ENCODE measurements at regions not wholly inside any gene's neighbourhood (a gene's known extent, or its start where the extent isn't known, plus 50 kb on each side); places are given as distances from the start of the nearest gene placed in this dataset.
"Not testable (repeated sequence)": the region's sequence is repeated elsewhere in the genome, so short reads cannot be mapped to it uniquely, and the experiment has no call there.

DNA sequence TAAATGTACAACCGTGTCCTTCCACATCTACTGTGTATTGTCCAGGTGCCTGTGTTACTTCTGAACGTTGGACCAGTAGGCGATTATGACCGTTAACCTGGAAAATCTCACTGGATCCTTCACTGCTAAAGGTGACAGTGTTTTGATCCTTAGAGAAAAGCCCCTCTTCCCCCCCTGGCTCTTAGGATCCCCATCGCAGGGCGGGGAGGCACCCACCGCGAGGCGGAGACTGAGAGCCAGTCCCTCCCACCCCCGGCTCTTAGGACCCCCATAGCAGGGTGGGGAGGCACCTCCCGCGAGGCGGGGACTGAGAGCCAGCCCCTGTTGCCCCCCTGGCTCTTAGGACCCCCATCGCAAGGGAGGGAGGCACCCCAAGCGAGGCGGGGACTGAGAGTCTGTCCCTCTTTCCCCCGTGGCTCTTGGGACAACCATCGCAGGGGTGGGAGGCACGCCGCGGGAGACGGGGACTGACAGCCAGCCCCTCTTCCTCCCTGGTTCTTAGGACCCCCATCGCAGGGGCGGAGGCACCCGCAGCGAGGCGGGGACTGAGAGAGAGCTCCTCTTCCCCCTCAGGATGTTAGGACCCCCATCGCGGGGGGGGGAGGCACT lies 194.3 kb upstream of the PZP start:
- H2AFZ ChIP-seq (ENCODE audit: low read length); FAIRE-seq; H4K8ac ChIP-seq (ENCODE audit: extremely low read depth, insufficient read depth, low read length); H4K91ac ChIP-seq (replicated peaks; ENCODE audit: insufficient read length, low read length); H3K4me1 ChIP-seq (replicated peaks in 1 of 4; ENCODE audit: control insufficient read depth in 3 of 4, insufficient read depth in 4 of 4, low read length in 3 of 4); H3K23ac ChIP-seq (ENCODE audit: insufficient read length); H2BK5ac ChIP-seq (ENCODE audit: low read depth, low read length); H3K27ac ChIP-seq (ENCODE audit: low read depth, low read length); H3K79me2 ChIP-seq (ENCODE audit: control insufficient read depth in 1 of 2, insufficient read depth in 2 of 2, low read length in 2 of 2); H4K20me1 ChIP-seq (replicated peaks in 1 of 2; ENCODE audit: control insufficient read depth in 1 of 2, insufficient read depth in 2 of 2, low read length in 2 of 2); H3K79me1 ChIP-seq (ENCODE audit: low read depth, low read length); H3K9me3 ChIP-seq (ENCODE audit: insufficient read depth in 2 of 2, low read depth in 1 of 2, low read length in 1 of 2); POLR2A ChIA-PET (ENCODE audit: partially characterized antibody); H2BK15ac ChIP-seq (ENCODE audit: low read length); H2BK120ac ChIP-seq (replicated peaks; ENCODE audit: low read depth, low read length); H3K36me3 ChIP-seq (ENCODE audit: control insufficient read depth in 2 of 4, insufficient read depth in 4 of 4, low read length in 3 of 4); H3K14ac ChIP-seq (ENCODE audit: insufficient read length); H3K27me3 ChIP-seq (replicated peaks in 1 of 4; ENCODE audit: control insufficient read depth in 3 of 4, extremely low read depth in 1 of 4, insufficient read depth in 3 of 4, low read length in 3 of 4); DNase-seq (ENCODE audit: low read depth in 1 of 2, low spot score in 2 of 2); H3K23me2 ChIP-seq (ENCODE audit: low read depth, low read length); H4K5ac ChIP-seq (ENCODE audit: insufficient read length, low read depth, low read length); H3K56ac ChIP-seq (replicated peaks; ENCODE audit: insufficient read length, low read depth, low read length); H2BK20ac ChIP-seq (ENCODE audit: low read length); H3K4ac ChIP-seq (replicated peaks; ENCODE audit: insufficient read length, low read depth, low read length); H2AK5ac ChIP-seq (ENCODE audit: low read depth, low read length); H3K18ac ChIP-seq (ENCODE audit: extremely low read depth, low read length); CTCF ChIA-PET (ENCODE audit: partially characterized antibody); H3K9ac ChIP-seq (replicated peaks in 1 of 4; ENCODE audit: extremely low read depth in 1 of 4, low read depth in 3 of 4, low read length in 3 of 4); H2BK12ac ChIP-seq (ENCODE audit: low read depth, low read length); H3K4me2 ChIP-seq (ENCODE audit: insufficient read depth in 1 of 2, low read depth in 2 of 2, low read length in 2 of 2): not testable (repeated sequence)
- WGBS, 2 experiments (ENCODE audit: extremely low coverage in 1 of 2, insufficient coverage in 1 of 2, insufficient read length in 1 of 2, insufficient replicate concordance in 2 of 2, low coverage in 1 of 2, low lambda C conversion rate in 2 of 2, missing lambda C conversion rate in 1 of 2), result 76% methylated on average over 4 of the region's 29 CpGs; no CpG with 5 or more reads in 1 of the 2 experiments
- 0 out of 8 replicates have a peak overlapping the region, but pooled peaks of 1 of the 4 experiments have one; percentile 39 for H3K4me3 ChIP-seq (ENCODE audit: extremely low read depth in 1 of 4, insufficient read depth in 2 of 4, low read depth in 3 of 4, low read length in 4 of 4)

GRCh38 chr12:9396367-9396766 lies 188.2 kb upstream of the PZP start:
- H4K5ac ChIP-seq (ENCODE audit: insufficient read length, low read depth, low read length); H3K27ac ChIP-seq (ENCODE audit: low read depth, low read length); H4K20me1 ChIP-seq (replicated peaks in 1 of 2; ENCODE audit: control insufficient read depth in 1 of 2, insufficient read depth in 2 of 2, low read length in 2 of 2); H3K9me3 ChIP-seq (ENCODE audit: insufficient read depth in 2 of 2, low read depth in 1 of 2, low read length in 1 of 2); H3K27me3 ChIP-seq (replicated peaks in 1 of 4; ENCODE audit: control insufficient read depth in 3 of 4, extremely low read depth in 1 of 4, insufficient read depth in 3 of 4, low read length in 3 of 4); H3K18ac ChIP-seq (ENCODE audit: extremely low read depth, low read length); H3K23me2 ChIP-seq (ENCODE audit: low read depth, low read length); H4K8ac ChIP-seq (ENCODE audit: extremely low read depth, insufficient read depth, low read length); H3K14ac ChIP-seq (ENCODE audit: insufficient read length); H3K4me2 ChIP-seq (ENCODE audit: insufficient read depth in 1 of 2, low read depth in 2 of 2, low read length in 2 of 2); H3K9ac ChIP-seq (replicated peaks in 1 of 4; ENCODE audit: extremely low read depth in 1 of 4, low read depth in 3 of 4, low read length in 3 of 4); H3K4ac ChIP-seq (replicated peaks; ENCODE audit: insufficient read length, low read depth, low read length); H2BK15ac ChIP-seq (ENCODE audit: low read length); H2BK120ac ChIP-seq (replicated peaks; ENCODE audit: low read depth, low read length); POLR2A ChIA-PET (ENCODE audit: partially characterized antibody); H2BK5ac ChIP-seq (ENCODE audit: low read depth, low read length); H3K4me3 ChIP-seq (ENCODE audit: extremely low read depth in 1 of 4, insufficient read depth in 2 of 4, low read depth in 3 of 4, low read length in 4 of 4); H2BK20ac ChIP-seq (ENCODE audit: low read length); H3K36me3 ChIP-seq (ENCODE audit: control insufficient read depth in 2 of 4, insufficient read depth in 4 of 4, low read length in 3 of 4); DNase-seq (ENCODE audit: low read depth in 1 of 2, low spot score in 2 of 2); H3K79me2 ChIP-seq (ENCODE audit: control insufficient read depth in 1 of 2, insufficient read depth in 2 of 2, low read length in 2 of 2); CTCF ChIA-PET (ENCODE audit: partially characterized antibody); H2BK12ac ChIP-seq (ENCODE audit: low read depth, low read length); H3K23ac ChIP-seq (ENCODE audit: insufficient read length); H2AFZ ChIP-seq (ENCODE audit: low read length); FAIRE-seq; H3K4me1 ChIP-seq (replicated peaks in 1 of 4; ENCODE audit: control insufficient read depth in 3 of 4, insufficient read depth in 4 of 4, low read length in 3 of 4); H3K79me1 ChIP-seq (ENCODE audit: low read depth, low read length); H2AK5ac ChIP-seq (ENCODE audit: low read depth, low read length); H3K56ac ChIP-seq (replicated peaks; ENCODE audit: insufficient read length, low read depth, low read length); H4K91ac ChIP-seq (replicated peaks; ENCODE audit: insufficient read length, low read length): not testable (repeated sequence)
- whole genome bisulfite sequencing, 2 experiments (ENCODE audit: extremely low coverage in 1 of 2, insufficient coverage in 1 of 2, insufficient read length in 1 of 2, insufficient replicate concordance in 2 of 2, low coverage in 1 of 2, low lambda C conversion rate in 2 of 2, missing lambda C conversion rate in 1 of 2), result 92% methylated on average over 12 of the region's 14 CpGs; no CpG with 5 or more reads in 1 of the 2 experiments
